ENCODE measurements at regions not wholly inside any gene's neighbourhood (a gene's known extent, or its start where the extent isn't known, plus 50 kb on each side); places are given as distances from the start of the nearest gene placed in this dataset. TPM values are rescaled to one million over a fixed set of nuclear protein-coding genes. Genes with fewer than 3 reads are reported as not detected.

Small RNA genes lying in the stretch of these regions (microRNA-seq; reads per million reads assigned to microRNA genes)
- not detected for gene MIR4447

Data from activated CD8-positive, alpha-beta T cell treated with anti-CD3 and anti-CD28 coated beads, Interleukin-2, amount 10 ng/mL, durations not matched to agents 7 days and 5 days (primary cell).